ENCODE measurements at regions not wholly inside any gene's neighbourhood (a gene's known extent, or its start where the extent isn't known, plus 50 kb on each side); places are given as distances from the start of the nearest gene placed in this dataset.

GRCh38 chr11:15490535-15490934 is 375.8 kb downstream of the INSC start:
- Histone ChIP-seq H3K4me2 (ENCODE audit: low read length) (no peak overlapping the region), H2BK120ac (ENCODE audit: low read depth, low read length) (no peak overlapping the region), H3K36me3 (ENCODE audit: control insufficient read depth, insufficient read depth, low read length) (no peaks in the 10 kb centered on the region), H4K5ac (ENCODE audit: low read length) (no peak overlapping the region), H3K79me2 (ENCODE audit: control insufficient read depth, insufficient read depth, low read length) (no peaks in the 10 kb centered on the region), H3K23ac (ENCODE audit: low read length) (no peak overlapping the region), H3K4ac (ENCODE audit: low read depth, low read length) (no peak overlapping the region), H2AK5ac (ENCODE audit: low read length) (no peak overlapping the region), H3K9ac (ENCODE audit: low read length) (no peak overlapping the region), H4K8ac (ENCODE audit: low read depth, low read length) (no peak overlapping the region), H3K4me1 (ENCODE audit: control insufficient read depth, low read depth, low read length) (no peaks in the 10 kb centered on the region), H2BK15ac (replicated peaks; ENCODE audit: low read depth) (no peak overlapping the region), H3K27me3 (ENCODE audit: insufficient read depth, low read length, poor library complexity) (no peaks in the 10 kb centered on the region), H3K4me3 (ENCODE audit: low read length) (no peak overlapping the region), H2BK5ac (ENCODE audit: low read length) (no peak overlapping the region), H3K79me1 (ENCODE audit: low read length) (no peaks in the 10 kb centered on the region), H3K56ac (ENCODE audit: low read length) (no peak overlapping the region), H3K18ac (ENCODE audit: low read length) (no peak overlapping the region), H3K27ac (ENCODE audit: low read depth, low read length) (no peak overlapping the region)
- WGBS (ENCODE audit: extremely low coverage, insufficient coverage, low lambda C conversion rate): no CpG with 5 or more reads among the region's 1 CpG
- no peak for DNase-seq

GRCh38 chr11:15493066-15493465 is 378.3 kb downstream of the INSC start:
- no peak overlapping the region for H2BK120ac ChIP-seq (ENCODE audit: low read depth, low read length)
- H2BK15ac ChIP-seq (replicated peaks; ENCODE audit: low read depth): no peak overlapping the region
- no CpG with 5 or more reads among the region's 2 CpGs for WGBS (ENCODE audit: extremely low coverage, insufficient coverage, low lambda C conversion rate)
- no peak overlapping the region for H3K18ac ChIP-seq (ENCODE audit: low read length)
- no peak overlapping the region for H4K8ac ChIP-seq (ENCODE audit: low read depth, low read length)
- no peak overlapping the region for H4K5ac ChIP-seq (ENCODE audit: low read length)
- no peak overlapping the region for H3K23ac ChIP-seq (ENCODE audit: low read length)
- no peaks in the 10 kb centered on the region for H3K36me3 ChIP-seq (ENCODE audit: control insufficient read depth, insufficient read depth, low read length)
- H3K56ac ChIP-seq (ENCODE audit: low read length): no peak overlapping the region
- no peak overlapping the region for H2BK5ac ChIP-seq (ENCODE audit: low read length)
- H3K79me1 ChIP-seq (ENCODE audit: low read length): no peaks in the 10 kb centered on the region
- no peaks in the 10 kb centered on the region for H3K79me2 ChIP-seq (ENCODE audit: control insufficient read depth, insufficient read depth, low read length)
- no peak overlapping the region for H3K4me2 ChIP-seq (ENCODE audit: low read length)
- no peak overlapping the region for H3K4me3 ChIP-seq (ENCODE audit: low read length)
- H2AK5ac ChIP-seq (ENCODE audit: low read length): no peak overlapping the region
- DNase-seq: peak; percentile 53
- H3K27me3 ChIP-seq (ENCODE audit: insufficient read depth, low read length, poor library complexity): no peaks in the 10 kb centered on the region
- no peaks in the 10 kb centered on the region for H3K4me1 ChIP-seq (ENCODE audit: control insufficient read depth, low read depth, low read length)
- no peak overlapping the region for H3K9ac ChIP-seq (ENCODE audit: low read length)
- no peak overlapping the region for H3K27ac ChIP-seq (ENCODE audit: low read depth, low read length)
- no peak overlapping the region for H3K4ac ChIP-seq (ENCODE audit: low read depth, low read length)

GRCh38 chr11:15493921-15494620 is 379.3 kb downstream of the INSC start:
- DNase-seq: no peak
- no peak overlapping the region for H4K8ac ChIP-seq (ENCODE audit: low read depth, low read length)
- no CpG with 5 or more reads among the region's 1 CpG for WGBS (ENCODE audit: extremely low coverage, insufficient coverage, low lambda C conversion rate)
- no peak overlapping the region for H4K5ac ChIP-seq (ENCODE audit: low read length)
- no peak overlapping the region for H3K18ac ChIP-seq (ENCODE audit: low read length)
- no peak overlapping the region for H3K23ac ChIP-seq (ENCODE audit: low read length)
- H3K27me3 ChIP-seq (ENCODE audit: insufficient read depth, low read length, poor library complexity): no peaks in the 10 kb centered on the region
- no peak overlapping the region for H3K4me2 ChIP-seq (ENCODE audit: low read length)
- H3K9ac ChIP-seq (ENCODE audit: low read length): no peak overlapping the region
- no peak overlapping the region for H2BK15ac ChIP-seq (replicated peaks; ENCODE audit: low read depth)
- no peaks in the 10 kb centered on the region for H3K36me3 ChIP-seq (ENCODE audit: control insufficient read depth, insufficient read depth, low read length)
- H2BK120ac ChIP-seq (ENCODE audit: low read depth, low read length): no peak overlapping the region
- H2AK5ac ChIP-seq (ENCODE audit: low read length): no peak overlapping the region
- H3K4me3 ChIP-seq (ENCODE audit: low read length): no peak overlapping the region
- no peaks in the 10 kb centered on the region for H3K79me1 ChIP-seq (ENCODE audit: low read length)
- no peak overlapping the region for H3K27ac ChIP-seq (ENCODE audit: low read depth, low read length)
- no peaks in the 10 kb centered on the region for H3K79me2 ChIP-seq (ENCODE audit: control insufficient read depth, insufficient read depth, low read length)
- H3K4me1 ChIP-seq (ENCODE audit: control insufficient read depth, low read depth, low read length): no peaks in the 10 kb centered on the region
- no peak overlapping the region for H2BK5ac ChIP-seq (ENCODE audit: low read length)
- no peak overlapping the region for H3K56ac ChIP-seq (ENCODE audit: low read length)
- no peak overlapping the region for H3K4ac ChIP-seq (ENCODE audit: low read depth, low read length)

GRCh38 chr11:15494740-15495139 is 380.0 kb downstream of the INSC start:
- no peak overlapping the region for H3K4me2 ChIP-seq (ENCODE audit: low read length)
- no peak overlapping the region for H3K56ac ChIP-seq (ENCODE audit: low read length)
- no peaks in the 10 kb centered on the region for H3K36me3 ChIP-seq (ENCODE audit: control insufficient read depth, insufficient read depth, low read length)
- no peak overlapping the region for H3K18ac ChIP-seq (ENCODE audit: low read length)
- no peaks in the 10 kb centered on the region for H3K79me2 ChIP-seq (ENCODE audit: control insufficient read depth, insufficient read depth, low read length)
- no peak for DNase-seq
- no peak overlapping the region for H3K9ac ChIP-seq (ENCODE audit: low read length)
- H3K4me1 ChIP-seq (ENCODE audit: control insufficient read depth, low read depth, low read length): no peaks in the 10 kb centered on the region
- H3K23ac ChIP-seq (ENCODE audit: low read length): no peak overlapping the region
- H2BK120ac ChIP-seq (ENCODE audit: low read depth, low read length): no peak overlapping the region
- H3K4ac ChIP-seq (ENCODE audit: low read depth, low read length): no peak overlapping the region
- no peak overlapping the region for H2BK5ac ChIP-seq (ENCODE audit: low read length)
- no peak overlapping the region for H4K5ac ChIP-seq (ENCODE audit: low read length)
- H2AK5ac ChIP-seq (ENCODE audit: low read length): no peak overlapping the region
- no CpG with 5 or more reads among the region's 1 CpG for WGBS (ENCODE audit: extremely low coverage, insufficient coverage, low lambda C conversion rate)
- no peaks in the 10 kb centered on the region for H3K27me3 ChIP-seq (ENCODE audit: insufficient read depth, low read length, poor library complexity)
- no peaks in the 10 kb centered on the region for H3K79me1 ChIP-seq (ENCODE audit: low read length)
- H3K4me3 ChIP-seq (ENCODE audit: low read length): no peak overlapping the region
- H2BK15ac ChIP-seq (replicated peaks; ENCODE audit: low read depth): no peak overlapping the region
- no peak overlapping the region for H4K8ac ChIP-seq (ENCODE audit: low read depth, low read length)
- no peak overlapping the region for H3K27ac ChIP-seq (ENCODE audit: low read depth, low read length)

GRCh38 chr11:15495462-15495861 is 380.7 kb downstream of the INSC start:
- H3K27me3 ChIP-seq (ENCODE audit: insufficient read depth, low read length, poor library complexity): no peaks in the 10 kb centered on the region
- no peak overlapping the region for H3K56ac ChIP-seq (ENCODE audit: low read length)
- no CpG with 5 or more reads among the region's 3 CpGs for WGBS (ENCODE audit: extremely low coverage, insufficient coverage, low lambda C conversion rate)

GRCh38 chr11:15497366-15497765 is 382.6 kb downstream of the INSC start:
- no peak for DNase-seq
- Histone ChIP-seq H4K5ac (ENCODE audit: low read length) (no peak overlapping the region), H3K56ac (ENCODE audit: low read length) (no peak overlapping the region), H3K4me1 (ENCODE audit: control insufficient read depth, low read depth, low read length) (no peaks in the 10 kb centered on the region), H3K79me1 (ENCODE audit: low read length) (no peaks in the 10 kb centered on the region), H2BK120ac (ENCODE audit: low read depth, low read length) (no peak overlapping the region), H3K27me3 (ENCODE audit: insufficient read depth, low read length, poor library complexity) (no peaks in the 10 kb centered on the region), H2BK5ac (ENCODE audit: low read length) (no peak overlapping the region), H3K23ac (ENCODE audit: low read length) (no peak overlapping the region), H3K4me3 (ENCODE audit: low read length) (no peak overlapping the region), H3K18ac (ENCODE audit: low read length) (no peak overlapping the region), H3K9ac (ENCODE audit: low read length) (no peak overlapping the region), H3K36me3 (ENCODE audit: control insufficient read depth, insufficient read depth, low read length) (no peaks in the 10 kb centered on the region), H2BK15ac (replicated peaks; ENCODE audit: low read depth) (no peak overlapping the region), H3K4ac (ENCODE audit: low read depth, low read length) (no peak overlapping the region), H4K8ac (ENCODE audit: low read depth, low read length) (no peak overlapping the region), H3K4me2 (ENCODE audit: low read length) (no peak overlapping the region), H3K27ac (ENCODE audit: low read depth, low read length) (no peak overlapping the region), H2AK5ac (ENCODE audit: low read length) (no peak overlapping the region), H3K79me2 (ENCODE audit: control insufficient read depth, insufficient read depth, low read length) (no peaks in the 10 kb centered on the region)
- no CpG with 5 or more reads among the region's 5 CpGs for WGBS (ENCODE audit: extremely low coverage, insufficient coverage, low lambda C conversion rate)

More at GRCh38 chr11:15495462-15495861, 380.7 kb downstream of the INSC start:
- no peak overlapping the region for H3K23ac ChIP-seq (ENCODE audit: low read length)
- no peaks in the 10 kb centered on the region for H3K36me3 ChIP-seq (ENCODE audit: control insufficient read depth, insufficient read depth, low read length)
- H3K79me1 ChIP-seq (ENCODE audit: low read length): no peaks in the 10 kb centered on the region
- no peak overlapping the region for H3K4ac ChIP-seq (ENCODE audit: low read depth, low read length)
- H3K4me3 ChIP-seq (ENCODE audit: low read length): no peak overlapping the region
- H4K8ac ChIP-seq (ENCODE audit: low read depth, low read length): no peak overlapping the region
- H3K79me2 ChIP-seq (ENCODE audit: control insufficient read depth, insufficient read depth, low read length): no peaks in the 10 kb centered on the region
- H3K4me1 ChIP-seq (ENCODE audit: control insufficient read depth, low read depth, low read length): no peaks in the 10 kb centered on the region
- H3K4me2 ChIP-seq (ENCODE audit: low read length): no peak overlapping the region
- no peak overlapping the region for H3K9ac ChIP-seq (ENCODE audit: low read length)
- H2AK5ac ChIP-seq (ENCODE audit: low read length): no peak overlapping the region
- no peak overlapping the region for H2BK5ac ChIP-seq (ENCODE audit: low read length)
- no peak overlapping the region for H2BK15ac ChIP-seq (replicated peaks; ENCODE audit: low read depth)
- H2BK120ac ChIP-seq (ENCODE audit: low read depth, low read length): no peak overlapping the region
- no peak overlapping the region for H3K27ac ChIP-seq (ENCODE audit: low read depth, low read length)
- H3K18ac ChIP-seq (ENCODE audit: low read length): no peak overlapping the region
- DNase-seq: no peak
- H4K5ac ChIP-seq (ENCODE audit: low read length): no peak overlapping the region
